ENCODE measurements at regions not wholly inside any gene's neighbourhood (a gene's known extent, or its start where the extent isn't known, plus 50 kb on each side); places are given as distances from the start of the nearest gene placed in this dataset.

DNA sequence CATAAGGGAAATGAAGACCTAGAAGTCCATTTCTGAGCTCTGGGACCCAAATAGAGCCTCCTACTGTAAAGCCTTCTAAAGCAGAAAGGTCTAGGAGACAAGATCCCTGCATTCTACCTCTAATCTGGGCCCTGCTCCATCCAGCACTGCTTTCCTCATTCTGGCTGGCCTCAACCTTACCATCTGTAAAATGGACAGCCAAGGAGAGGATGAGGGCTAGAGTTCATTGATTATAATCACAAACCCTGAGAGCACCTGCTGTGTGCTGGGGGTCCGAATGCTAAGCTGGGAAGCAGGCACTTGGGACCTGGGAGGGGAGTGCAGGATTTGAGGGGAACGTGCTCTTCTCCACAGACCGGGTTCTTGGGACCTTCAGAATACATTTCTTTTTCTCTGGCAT, 454.0 kb upstream of the ZMIZ1 start:
- TF ChIP-seq, protein P1, sequence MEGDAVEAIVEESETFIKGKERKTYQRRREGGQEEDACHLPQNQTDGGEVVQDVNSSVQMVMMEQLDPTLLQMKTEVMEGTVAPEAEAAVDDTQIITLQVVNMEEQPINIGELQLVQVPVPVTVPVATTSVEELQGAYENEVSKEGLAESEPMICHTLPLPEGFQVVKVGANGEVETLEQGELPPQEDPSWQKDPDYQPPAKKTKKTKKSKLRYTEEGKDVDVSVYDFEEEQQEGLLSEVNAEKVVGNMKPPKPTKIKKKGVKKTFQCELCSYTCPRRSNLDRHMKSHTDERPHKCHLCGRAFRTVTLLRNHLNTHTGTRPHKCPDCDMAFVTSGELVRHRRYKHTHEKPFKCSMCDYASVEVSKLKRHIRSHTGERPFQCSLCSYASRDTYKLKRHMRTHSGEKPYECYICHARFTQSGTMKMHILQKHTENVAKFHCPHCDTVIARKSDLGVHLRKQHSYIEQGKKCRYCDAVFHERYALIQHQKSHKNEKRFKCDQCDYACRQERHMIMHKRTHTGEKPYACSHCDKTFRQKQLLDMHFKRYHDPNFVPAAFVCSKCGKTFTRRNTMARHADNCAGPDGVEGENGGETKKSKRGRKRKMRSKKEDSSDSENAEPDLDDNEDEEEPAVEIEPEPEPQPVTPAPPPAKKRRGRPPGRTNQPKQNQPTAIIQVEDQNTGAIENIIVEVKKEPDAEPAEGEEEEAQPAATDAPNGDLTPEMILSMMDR (IDR thresholded peaks at IDR 0.05; ENCODE audit: low read depth, low read length, missing control alignments) = no peak
- no peak for DNase-seq (ENCODE audit: extremely low read depth, low read depth)
- H3K4me3 ChIP-seq (replicated peaks; ENCODE audit: low read depth, low read length) = no peak overlapping the region

DNA sequence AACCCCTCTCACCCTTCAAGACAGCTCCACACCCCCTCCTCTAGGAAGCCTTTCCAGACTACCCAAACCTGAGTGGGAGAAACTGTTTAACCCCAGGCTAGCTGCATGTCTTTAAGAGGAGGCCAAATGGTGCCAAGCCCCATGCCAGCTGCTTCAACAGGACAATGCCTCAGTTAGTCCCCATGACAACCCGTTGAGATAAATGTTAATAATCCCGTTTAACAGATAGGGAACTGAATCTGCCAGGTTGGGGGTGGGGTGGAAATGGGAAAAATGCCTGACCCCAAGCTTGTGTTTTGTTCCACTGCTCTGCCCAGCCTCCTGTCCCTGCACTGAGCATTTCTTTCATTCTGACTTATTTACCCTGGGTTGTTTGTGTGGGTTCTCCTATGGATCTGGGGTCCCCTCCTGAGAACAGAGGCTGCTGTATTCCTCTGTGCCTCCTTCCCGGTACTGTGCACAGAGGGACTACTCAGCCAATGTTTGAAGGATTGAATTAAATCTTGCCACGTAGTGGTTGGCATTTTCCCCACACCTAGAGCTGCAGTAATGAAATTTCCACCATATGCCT, 452.6 kb upstream of the ZMIZ1 start:
- no peak for DNase-seq (ENCODE audit: extremely low read depth, low read depth)

DNA sequence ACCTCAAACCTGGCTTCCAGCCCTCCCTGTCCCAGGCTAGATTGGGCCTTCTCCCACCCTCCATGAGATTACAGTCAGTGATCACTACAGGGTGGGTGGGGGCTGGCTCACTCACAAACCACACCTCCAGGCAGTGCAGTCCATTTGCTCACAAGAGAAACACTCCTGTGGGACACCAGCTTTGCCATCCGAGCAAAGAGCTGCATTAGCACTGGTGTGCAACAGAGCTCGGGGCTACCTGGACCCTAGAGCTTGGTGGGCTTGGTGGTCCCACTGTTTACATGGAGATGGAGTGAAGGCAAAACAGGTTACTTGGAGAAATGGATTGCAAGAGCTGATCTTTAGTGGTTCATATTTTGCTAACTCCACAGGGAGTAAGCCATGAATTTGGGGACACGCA, 451.7 kb upstream of the ZMIZ1 start:
- TF ChIP-seq, protein P1 (IDR thresholded peaks at IDR 0.05; ENCODE audit: low read depth, low read length, missing control alignments) = no peak
- no peak overlapping the region for H3K4me3 ChIP-seq (replicated peaks; ENCODE audit: low read depth, low read length)
- no peak for DNase-seq (ENCODE audit: extremely low read depth, low read depth)

More for the DNA sequence above, 452.6 kb upstream of the ZMIZ1 start:
- TF ChIP-seq, protein P1 (IDR thresholded peaks at IDR 0.05; ENCODE audit: low read depth, low read length, missing control alignments) = no peak
- H3K4me3 ChIP-seq (replicated peaks; ENCODE audit: low read depth, low read length) = no peak overlapping the region

DNA sequence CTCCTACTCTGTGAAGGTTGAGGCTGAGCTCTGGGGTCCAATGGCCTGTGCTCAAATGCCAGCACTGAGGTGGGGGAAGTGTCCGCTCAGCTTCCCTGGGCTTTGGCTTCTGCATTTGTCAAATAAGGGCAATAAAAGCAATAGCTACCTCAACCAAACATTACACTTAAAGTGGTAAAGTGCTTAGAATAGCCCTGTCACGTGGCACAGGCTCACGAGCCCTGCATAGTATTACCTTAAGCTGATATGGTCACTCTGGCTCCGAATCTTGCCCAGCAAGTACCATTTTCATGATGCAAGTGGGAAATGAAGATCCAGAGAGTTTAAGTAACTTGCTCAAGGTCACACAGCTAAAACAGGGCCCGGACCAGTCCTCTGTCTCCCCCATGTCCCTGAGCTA, 451.1 kb upstream of the ZMIZ1 start:
- no peak overlapping the region for H3K4me3 ChIP-seq (replicated peaks; ENCODE audit: low read depth, low read length)
- no peak for DNase-seq (ENCODE audit: extremely low read depth, low read depth)
- TF ChIP-seq, protein P1 (IDR thresholded peaks at IDR 0.05; ENCODE audit: low read depth, low read length, missing control alignments) = no peak

DNA sequence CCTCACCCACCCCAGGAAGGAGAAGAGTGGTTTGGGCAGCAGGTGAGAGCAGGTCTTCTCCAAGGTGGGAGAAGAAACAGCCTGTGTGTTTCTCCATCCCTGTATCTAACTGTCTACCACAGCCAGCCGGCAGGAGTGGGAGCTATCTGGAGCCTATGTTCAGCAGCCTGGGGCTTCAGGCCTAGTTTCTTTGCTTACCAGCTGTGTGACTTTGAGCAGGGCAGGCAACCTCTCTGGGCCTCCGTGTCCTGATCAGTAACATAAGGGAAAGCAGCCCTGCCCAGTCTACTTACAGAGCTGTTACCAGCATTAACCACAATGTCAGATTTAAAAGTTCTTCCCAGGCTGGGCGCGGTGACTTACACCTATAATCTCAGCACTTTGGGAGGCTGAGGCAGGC, 450.7 kb upstream of the ZMIZ1 start:
- H3K4me3 ChIP-seq (replicated peaks; ENCODE audit: low read depth, low read length) = no peak overlapping the region
- DNase-seq (ENCODE audit: extremely low read depth, low read depth) = no peak
- TF ChIP-seq, protein P1 (IDR thresholded peaks at IDR 0.05; ENCODE audit: low read depth, low read length, missing control alignments) = no peak

DNA sequence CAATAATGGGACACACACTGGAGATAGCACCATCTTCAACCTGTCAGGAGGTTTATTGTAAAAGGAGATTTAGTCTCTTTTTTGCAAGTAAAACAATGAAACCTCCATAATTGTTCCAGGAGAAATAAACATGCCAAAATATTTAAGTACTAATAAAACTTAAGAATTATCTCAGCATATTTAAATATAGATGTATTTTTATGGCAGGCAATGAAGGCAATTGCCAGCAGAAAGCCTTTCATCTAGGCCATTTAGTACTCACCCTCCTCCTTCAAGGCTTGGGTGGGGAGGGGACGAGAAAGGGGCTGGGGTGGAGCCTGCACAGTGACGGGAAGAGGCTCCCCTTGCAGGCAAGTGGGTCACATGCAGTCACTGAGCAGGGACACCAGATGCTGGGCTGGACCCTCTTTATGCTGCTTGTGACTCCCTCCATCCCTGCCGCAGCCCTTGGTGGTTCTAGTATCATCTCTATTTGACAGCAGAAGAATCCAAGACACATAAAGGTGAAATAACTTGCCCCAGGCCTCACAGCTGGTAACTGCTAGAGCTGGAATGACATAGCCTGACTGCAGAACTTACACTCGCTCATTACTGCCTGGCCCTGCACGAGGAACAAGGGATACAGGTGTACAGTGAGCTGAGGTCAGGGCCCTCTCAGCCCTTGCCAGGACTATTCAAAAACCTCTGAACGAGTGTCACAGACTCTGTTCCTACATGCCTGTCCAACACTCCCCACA, 449.5 kb upstream of the ZMIZ1 start:
- DNase-seq (ENCODE audit: extremely low read depth, low read depth) = no peak
- TF ChIP-seq, protein P1 (IDR thresholded peaks at IDR 0.05; ENCODE audit: low read depth, low read length, missing control alignments) = no peak
- H3K4me3 ChIP-seq (replicated peaks; ENCODE audit: low read depth, low read length) = no peak overlapping the region
